H1 (cell line): ENCODE measurements at regions not wholly inside any gene's neighbourhood (a gene's known extent, or its start where the extent isn't known, plus 50 kb on each side); places are given as distances from the start of the nearest gene placed in this dataset.

Experiments used
- FOSL1 ChIP-seq: IDR thresholded peaks from 2 replicates; pipeline ENCODE4 v1.6.1; 2011; ENCODE audit warnings: mild to moderate bottlenecking, low read depth, low read length, moderate library complexity; ENCODE audit not compliant: insufficient read depth
- MAFK ChIP-seq: IDR thresholded peaks from 2 replicates; pipeline ENCODE4 v1.6.1; 2012; ENCODE audit warnings: low read depth, mild to moderate bottlenecking, improper control_type of control experiment, low read length
- POLR2AphosphoS5 ChIP-seq: IDR thresholded peaks from 2 replicates; pipeline ENCODE4 v1.6.1; 2011; ENCODE audit warnings: low read depth, low read length
- RFX5 ChIP-seq: IDR thresholded peaks from 2 replicates; pipeline ENCODE4 v1.6.1; 2011; ENCODE audit warnings: low read depth, low read length, improper control_type of control experiment, borderline replicate concordance
- RNF2 ChIP-seq: fragments of 200-900, 300-1000 bp; sonication (generic); IDR thresholded peaks from 2 replicates; pipeline ENCODE4 v1.7.1; 2016; ENCODE audit warnings: borderline replicate concordance, low read depth, mild to moderate bottlenecking, antibody characterized with exemption, low read length; ENCODE audit not compliant: poor library complexity, severe bottlenecking; ENCODE audit errors: missing control alignments

- TF ChIP-seq MAFK (no peak), POLR2AphosphoS5 (no peak), RFX5 (no peak), RNF2 (no peak), FOSL1 (no peak)
These were observed 208.3 kb downstream of the FOXO1 start (continued) for GRCh38 chr13:40457929-40458719.
